ENCODE measurements at regions not wholly inside any gene's neighbourhood (a gene's known extent, or its start where the extent isn't known, plus 50 kb on each side); places are given as distances from the start of the nearest gene placed in this dataset.

DNA sequence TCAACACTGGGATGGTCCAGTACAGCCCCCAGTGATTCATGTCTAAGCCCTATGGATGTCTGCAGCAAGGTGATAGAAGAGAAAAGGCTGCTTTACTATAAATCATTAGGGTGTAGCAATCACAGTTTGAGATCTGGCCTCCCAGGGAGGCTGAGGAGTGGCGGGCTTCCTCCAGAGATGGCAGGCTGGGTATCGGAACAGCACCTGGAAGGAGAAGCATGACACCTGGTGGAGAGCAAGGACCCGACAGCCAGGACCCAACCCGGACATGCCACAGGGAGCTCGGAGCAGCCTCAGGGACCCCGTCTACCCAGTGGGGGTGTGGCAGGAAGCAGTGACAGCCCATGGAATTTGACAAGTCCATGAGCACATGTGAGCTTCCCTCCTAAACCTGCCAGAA is 114.8 kb upstream of the CD93 start:
- FAIRE-seq = no peak

DNA sequence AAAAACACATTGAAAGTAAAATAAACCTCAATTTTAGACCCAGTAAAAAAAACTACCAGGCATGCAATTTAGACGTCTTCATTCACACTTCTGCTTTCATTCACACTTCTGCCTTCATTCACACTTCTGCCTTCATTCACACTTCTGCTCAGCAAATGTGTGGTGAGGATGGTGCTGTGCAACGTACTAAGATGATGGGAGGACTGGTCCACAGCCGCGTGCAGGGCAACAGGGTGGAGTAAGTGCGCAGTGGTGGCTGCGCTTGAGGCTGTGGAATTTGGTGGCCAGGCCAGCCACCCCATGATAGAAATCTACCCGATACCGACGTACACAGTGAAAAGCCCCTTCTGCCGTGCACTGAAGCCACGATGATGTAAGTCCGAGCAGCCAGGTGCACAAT is 114.3 kb upstream of the CD93 start:
- no peak for FAIRE-seq

DNA sequence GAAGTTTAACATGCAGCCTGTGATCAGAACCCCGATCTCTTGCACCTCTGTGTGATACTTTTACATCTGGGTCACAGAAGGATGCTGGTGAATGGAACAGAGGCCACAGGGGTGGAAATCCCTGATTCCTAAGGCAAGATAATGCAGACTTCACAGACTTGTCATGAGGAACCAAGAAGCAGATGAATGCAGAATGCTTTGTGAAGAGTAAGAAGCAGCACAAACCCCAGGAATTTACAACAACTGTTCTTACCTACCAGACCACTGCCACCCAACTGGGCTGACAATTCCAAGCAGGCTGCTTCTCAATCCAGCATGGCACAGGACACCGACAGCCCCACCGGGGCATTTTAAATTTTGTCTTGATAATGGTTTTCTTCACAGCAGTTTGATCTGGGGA is 113.2 kb upstream of the CD93 start:
- no peak for FAIRE-seq

DNA sequence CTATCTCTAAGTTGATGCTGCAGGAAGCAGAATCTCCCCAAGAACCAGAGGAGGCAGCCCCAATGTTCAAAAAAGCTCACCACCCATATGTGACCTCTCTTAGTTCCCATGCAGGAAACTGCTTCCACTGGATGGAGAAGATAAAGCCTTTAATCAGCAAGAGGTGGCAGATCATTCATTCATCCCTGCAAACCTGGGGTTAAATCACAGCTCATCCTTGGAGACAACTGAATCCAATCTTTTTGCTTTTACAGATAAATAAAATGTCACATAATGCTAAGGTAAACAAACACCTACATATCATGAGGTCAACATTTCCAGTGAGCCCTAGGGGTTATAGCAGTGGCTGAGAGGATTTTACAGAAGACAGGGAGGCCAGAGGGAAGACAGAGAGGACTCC is 112.7 kb upstream of the CD93 start:
- no peak for FAIRE-seq

DNA sequence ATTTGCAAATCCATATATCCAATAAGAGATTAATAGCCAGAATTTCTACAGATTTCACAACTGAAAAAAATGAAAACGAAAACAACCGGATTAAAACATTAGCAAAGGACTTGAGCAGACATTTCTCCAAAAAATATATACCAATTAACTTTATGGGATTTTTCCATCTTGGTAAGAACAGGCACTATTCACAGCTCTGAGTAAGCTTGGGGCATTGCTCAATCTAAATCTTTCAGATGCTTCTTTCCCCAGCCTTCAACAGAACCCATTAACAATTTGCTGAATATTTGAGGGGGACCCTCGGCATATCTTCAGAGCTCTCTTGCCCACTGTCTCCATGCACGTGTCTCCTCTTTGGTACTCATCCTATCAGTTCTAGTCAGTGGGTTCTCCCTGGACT is 111.7 kb upstream of the CD93 start:
- FAIRE-seq = no peak

DNA sequence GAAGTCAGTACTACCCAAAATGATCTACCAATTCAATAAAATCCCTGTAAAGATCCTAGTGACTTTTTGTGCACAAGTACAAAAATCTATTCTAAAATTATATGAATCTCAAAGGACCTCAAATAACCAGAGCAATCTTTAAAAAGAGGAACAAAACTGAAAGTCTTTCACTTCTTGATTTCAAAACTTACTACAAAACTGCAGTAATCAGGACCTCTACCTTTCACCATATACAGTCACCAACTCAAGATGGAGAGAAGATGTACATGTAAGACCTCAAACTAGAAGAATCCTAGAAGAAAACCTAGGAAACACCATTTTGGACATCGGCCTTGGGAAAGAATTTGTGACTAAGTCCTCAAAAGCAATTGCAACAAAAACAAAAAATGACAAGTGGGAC is 109.5 kb upstream of the CD93 start:
- FAIRE-seq = no peak

DNA sequence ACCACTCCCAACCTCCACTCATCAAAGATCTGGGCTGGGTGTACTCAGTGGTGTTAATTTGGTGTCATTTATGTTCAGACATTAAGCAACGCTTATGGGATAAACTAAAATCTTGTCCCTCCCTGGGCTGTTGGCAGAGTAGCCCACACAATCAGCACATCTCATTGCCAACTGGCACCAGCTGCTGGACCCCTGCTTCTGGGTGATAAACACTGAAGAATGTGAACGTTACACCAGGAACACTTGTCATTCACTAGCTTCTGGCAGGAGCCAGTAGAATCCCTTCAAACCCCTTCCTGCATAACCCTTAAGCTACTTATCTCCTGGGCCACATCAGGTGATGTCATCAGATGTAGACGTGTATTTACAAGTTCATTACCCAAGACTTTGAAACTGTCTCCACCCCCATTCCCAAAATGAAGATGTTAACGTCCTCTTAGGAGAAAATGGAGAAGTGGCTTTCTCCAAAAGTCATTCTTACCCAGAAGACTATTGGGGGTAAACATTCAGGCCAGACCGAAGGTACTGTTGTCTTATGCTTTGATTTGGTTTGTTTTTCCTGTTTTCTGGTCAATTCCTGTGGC is 107.8 kb upstream of the CD93 start:
- no peak for FAIRE-seq

DNA sequence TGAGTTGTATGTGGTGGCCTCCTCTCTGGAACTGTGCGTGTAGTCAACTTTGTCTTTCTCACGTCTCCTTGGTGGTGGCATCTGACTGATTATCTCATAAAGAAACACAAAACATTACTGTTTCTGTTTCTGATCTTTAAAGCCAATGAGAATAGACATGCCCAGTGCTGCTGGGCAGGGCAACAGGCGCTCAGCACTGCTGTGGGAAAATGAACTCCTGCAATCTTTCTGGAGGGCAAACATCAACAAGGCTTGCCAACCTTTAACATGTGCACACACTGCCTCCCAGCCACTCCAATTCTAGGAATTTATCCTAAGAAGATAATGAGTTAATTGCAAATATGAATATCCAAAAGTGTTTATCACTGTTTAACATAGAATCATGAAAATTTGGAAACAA is 106.3 kb upstream of the CD93 start:
- FAIRE-seq = no peak

DNA sequence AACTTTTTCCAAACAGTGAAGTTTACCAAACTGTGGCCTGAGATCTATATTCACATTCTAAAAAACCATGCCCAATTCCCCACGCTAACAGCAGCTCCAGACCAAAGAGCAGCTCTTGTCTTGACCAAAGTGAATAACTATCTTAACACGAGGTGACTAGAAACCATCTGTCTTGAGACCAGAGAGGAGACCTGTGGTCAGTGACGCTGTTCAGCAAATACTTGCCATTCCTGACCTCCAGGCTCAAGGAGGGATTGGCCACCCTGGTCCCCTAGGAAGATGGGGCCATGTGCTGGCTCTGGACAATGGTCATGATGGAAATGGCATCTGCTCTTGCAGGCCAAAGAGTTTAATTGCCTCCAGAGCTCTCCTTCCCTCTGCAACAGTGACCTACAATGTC is 104.4 kb upstream of the CD93 start:
- FAIRE-seq = no peak

DNA sequence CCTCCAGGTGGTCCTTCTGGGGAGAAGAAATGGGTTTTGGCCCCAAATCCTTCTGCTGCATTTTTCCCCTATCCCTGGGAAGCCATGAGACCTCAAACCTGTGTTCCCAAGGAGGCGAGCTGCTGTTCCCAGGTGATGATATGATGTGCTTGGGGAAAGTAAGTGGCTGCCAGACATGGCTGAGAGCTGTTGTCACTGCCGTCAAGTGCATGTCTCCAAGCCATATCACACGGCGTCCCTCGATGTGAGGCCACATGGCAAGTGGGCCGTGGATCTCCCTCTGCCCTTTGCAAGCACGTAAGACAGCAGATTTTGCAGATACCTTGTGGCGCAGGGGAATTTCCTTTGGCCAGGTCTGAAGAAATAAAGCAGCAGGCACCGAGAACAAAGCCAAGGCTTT is 103.7 kb upstream of the CD93 start:
- no peak for FAIRE-seq

DNA sequence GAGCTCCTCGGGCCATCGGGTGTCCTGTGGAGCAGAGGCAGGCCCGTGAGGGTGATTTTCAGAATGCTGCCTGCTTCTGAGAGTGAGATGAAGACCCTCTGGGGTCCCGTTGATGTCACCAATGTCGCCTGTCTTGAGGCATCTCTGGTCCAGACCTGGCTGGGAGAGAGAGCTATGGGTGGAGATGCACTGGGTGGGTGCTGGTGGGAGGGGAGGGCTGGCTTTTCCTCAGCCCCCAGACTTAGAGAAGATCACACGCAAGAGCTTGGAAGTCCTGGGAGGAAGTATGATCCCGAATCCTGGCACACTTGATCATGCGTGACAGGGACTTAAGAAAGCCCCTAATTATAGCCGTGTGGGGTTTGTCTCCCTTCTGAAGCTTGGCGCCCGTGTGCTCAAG is 103.2 kb upstream of the CD93 start:
- FAIRE-seq = no peak

DNA sequence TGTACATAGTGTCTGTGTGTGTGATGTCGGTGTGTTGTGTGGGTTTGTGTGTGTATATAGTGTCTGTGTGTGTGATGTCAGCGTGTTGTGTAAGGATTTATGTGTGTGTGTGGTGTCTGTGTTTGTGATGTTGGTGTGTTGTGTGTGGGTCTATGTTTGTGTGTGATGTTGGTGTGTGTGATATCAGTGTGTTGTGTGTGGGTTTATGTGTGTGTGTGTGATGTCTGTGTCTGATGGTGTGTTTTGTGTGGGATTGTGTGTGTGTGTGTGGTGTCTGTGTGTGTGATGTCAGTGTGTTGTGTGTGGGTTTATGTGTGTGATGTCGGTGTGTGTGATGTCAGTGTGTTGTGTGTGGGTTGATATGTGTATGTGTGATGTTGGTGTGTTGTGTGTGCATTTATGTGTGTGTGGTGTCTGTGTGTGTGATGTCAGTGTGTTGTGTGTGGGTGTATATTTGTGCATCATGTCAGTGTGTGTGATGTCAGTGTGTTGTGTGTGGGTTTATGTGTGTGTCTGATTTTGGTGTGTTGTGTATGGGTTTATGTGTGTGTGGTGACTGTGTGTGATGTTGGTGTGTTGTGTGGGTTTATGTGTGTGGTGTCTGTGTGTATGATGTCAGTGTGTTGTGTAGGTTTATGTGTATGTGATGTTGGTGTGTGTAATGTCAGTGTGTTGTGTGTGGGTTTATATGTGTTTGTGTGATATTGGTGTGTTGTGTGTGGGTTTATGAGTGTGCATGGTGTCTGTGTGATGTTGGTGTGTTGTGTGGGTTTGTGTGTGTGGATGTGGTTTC is 102.4 kb upstream of the CD93 start:
- no peak for FAIRE-seq

DNA sequence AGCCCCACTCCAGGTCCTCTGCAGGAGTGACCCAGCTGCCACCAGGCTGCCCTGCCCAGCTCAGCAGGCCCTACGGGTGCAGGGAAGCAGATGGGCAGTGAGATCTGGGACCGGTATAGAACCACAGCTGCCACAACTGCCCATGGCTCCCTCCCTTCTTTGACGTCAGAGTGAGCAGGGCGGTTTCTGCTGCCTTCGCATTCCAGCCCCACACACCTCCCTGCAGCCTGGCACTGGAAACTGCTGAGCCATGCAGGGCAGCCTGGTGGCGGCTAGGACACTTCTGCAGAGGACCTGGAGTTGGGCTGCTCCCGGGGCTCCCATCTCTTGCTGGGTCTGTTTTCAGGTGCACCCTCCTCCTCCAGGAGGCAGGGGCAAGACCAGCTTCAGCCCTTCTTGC is 101.6 kb upstream of the CD93 start:
- FAIRE-seq = no peak

DNA sequence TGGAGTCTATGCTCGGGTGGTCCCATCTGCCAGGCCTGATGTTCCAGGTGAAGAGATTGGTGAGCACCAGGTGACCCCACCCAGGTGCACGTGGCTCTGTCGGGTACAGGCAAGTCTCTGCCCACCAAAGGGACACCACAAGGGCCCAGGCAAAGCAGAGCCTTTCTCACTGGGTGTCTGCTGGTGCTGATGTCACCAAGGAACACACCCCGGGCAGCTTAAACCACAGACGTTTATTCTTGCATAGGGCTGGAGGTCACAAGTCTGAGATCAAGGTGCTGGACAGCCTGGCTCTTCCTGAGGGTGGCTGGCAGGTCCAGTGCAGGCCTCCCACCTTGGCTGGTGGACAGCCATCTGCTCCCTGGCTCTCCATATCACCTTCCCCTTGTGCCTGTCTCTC is 100.7 kb upstream of the CD93 start:
- FAIRE-seq = no peak

DNA sequence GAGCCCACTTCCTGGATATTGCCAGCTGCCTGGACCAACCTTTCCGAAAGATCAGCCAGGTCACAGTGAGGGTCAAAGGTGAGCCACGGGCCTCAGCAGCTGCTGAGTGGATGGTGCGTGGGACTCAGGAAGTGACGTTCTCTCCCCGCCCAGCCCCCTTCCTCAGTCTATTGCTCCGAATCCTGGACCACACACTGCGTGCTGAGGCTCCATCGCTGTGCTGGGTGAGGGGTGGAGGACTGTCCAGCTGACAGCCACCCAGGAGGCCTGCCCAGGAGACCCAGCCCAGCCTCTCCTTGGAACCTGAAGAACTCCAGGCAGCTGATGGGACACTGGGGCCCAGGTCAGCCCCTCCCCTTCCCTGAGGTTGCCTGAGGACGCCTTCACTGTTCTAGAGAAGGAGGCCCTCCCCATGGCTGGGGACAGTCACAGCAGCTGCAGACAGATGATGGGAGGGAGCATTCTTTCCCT is 94.4 kb upstream of the CD93 start:
- FAIRE-seq = no peak

DNA sequence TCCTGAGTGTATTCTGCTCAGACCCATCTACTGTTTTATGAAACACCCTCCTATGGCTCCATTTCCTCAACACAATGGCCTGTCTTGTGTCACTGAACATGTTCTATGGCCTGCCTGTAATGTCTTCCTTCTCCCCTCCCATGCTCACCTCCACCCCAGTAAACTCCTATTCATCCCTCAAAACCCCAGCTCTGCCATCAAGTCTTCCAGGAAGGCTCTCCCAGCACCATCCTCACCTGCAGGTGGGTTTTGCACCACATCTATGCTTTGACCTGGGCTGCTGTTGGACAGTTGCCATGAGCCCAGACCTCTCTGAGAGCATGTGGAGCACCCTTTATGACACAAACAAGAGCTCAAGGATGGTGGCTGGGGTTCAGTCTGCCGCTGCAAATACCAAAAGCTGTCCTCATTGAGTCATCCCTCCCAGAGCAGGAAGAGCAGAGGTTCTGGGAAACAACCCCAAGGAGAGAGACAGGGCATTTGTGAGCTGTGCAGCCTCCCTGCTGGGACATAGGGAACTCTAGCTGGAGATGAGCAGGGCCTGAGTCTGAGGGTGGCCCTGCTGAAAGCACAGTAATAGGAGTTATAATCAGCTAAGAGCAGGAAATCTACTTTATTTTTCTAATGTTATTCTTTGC is 93.8 kb upstream of the CD93 start:
- FAIRE-seq = no peak

DNA sequence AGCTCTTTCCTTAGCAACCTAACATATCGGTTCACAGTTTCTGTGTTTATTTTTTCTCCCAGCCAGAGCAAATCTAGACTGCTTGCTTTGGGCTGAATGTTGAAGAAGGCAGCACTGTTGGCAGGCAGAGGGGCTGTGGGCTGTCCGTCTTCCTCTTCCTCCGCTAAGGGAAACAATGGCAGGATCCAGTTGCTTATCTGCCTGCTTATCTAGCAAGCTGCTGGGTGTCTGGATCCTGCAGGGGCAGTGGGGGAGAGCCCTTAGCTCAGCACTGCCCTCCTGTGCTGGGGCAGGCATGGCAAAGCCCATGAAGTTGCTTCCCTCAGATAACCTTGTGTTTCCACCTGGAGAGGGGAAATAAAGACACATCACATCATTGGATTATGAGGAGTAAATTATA is 92.7 kb upstream of the CD93 start:
- FAIRE-seq = no peak

DNA sequence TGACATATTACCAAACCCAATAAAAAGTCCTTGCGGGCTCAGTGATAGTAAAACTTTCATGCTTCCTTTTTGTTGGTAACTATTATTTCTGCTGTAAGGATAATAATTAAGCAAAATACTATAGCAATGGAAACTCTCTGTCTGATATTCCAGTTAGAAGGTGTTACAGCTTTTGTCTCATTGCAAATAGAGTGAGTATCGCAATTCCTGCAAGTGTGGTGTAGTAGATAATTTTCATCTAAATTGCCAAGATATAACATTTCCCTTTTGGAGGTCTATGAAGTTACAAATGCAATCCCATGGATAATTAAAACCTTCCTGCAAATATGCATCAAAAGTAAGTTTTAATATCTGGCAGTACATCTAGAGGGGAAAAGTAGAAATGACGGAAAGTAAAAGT is 88.7 kb upstream of the CD93 start:
- FAIRE-seq = no peak

DNA sequence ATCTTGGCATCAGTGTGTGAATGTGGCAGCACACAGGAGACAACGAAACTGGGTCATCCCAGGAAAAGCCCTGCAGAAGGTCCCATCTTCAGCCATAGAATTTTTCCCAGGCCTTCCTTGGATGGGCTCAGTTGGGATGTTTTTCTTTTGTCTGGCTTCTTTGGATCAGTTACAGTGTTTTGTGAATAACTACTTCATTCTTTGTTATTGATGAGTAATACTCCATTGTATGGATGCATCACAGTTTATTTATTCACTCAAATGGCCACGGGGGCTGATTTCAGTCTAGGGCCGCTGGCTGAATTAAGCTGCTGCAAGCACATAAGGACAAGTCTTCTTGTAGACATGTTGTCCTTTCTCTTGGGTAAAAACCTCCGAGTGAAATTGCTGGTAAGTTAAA is 81.3 kb upstream of the CD93 start:
- FAIRE-seq = no peak

DNA sequence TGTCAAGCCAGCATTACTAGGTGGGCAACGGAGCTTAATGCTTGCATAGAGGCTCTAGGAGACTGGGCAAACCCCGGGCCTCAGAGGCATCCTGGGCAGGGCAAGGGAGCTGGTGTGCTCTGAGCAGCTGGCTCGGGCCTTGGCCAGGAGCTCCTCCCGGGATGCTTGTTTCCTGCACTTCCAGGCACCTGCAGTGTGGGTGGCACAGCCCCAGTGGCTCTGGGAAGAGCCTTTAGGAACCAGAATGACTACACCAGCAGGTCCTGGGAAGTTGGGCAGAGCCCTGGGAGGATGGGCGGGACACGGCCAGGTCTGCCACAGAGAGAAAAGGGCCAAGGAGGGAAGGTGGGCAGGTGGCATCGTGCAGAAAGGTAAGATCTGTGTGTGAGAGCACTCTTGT is 80.4 kb upstream of the CD93 start:
- no peak for FAIRE-seq

DNA sequence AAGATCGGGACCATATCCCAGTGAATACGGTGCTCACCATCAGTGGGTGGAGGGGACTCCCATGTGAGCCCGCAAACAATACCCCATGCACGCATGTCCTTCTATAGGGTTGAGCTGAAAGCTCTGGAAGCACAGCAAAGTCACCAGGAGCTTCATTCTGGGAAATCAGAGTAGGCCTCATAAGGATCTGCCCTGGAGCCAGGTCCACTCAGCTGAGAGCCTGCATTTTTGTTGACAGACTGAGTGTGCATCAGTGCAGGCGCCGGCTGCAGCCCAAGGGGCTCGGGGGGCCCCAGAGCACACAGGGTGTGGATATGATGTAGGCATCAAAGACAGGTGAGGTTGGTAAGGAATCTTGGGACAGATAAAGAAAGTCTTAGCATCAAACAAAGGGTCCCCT is 79.8 kb upstream of the CD93 start:
- no peak for FAIRE-seq

DNA sequence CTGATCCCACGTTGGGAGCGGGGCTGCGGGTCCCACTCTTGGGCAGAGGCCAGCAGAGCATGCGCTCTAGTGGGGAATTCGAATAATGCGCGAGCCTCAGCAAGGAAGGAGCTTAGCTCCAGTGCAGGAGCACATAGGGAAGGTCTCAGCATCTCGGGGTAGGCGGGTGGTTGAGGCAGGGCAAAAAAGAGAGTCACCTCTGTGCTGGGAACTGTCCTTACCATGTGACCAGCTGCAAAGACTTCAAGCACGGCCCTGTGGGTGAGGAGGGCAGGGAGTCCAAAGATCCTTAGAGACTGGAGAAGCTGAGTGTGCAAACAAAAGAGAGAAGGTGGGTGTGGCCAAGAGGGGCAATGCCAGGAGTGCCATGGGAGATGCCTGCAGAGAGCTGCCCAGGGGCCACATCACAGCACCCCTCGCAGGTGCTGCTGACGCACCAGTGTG is 79.2 kb upstream of the CD93 start:
- FAIRE-seq = no peak

DNA sequence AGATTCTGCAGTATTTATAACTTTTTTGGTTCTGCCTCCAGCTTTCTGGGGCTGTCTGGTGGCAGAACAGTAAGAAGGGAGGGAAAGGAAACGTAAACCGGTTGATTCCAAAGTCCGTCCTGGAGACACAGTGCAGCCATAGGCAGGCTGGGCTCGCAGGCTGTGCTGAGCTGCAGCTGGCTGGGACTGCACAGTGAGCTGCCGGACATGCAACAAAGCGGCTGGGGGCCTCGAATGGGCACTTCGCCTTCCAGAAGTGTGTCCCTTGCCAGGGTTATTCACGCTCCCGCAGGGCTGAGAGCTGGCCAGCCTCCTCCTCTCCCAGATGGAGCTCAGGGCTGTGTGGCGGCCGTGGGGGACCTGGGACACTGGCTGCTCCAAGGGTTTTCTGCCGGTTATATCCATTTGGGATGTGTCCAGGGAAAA is 78.1 kb upstream of the CD93 start:
- FAIRE-seq = no peak

DNA sequence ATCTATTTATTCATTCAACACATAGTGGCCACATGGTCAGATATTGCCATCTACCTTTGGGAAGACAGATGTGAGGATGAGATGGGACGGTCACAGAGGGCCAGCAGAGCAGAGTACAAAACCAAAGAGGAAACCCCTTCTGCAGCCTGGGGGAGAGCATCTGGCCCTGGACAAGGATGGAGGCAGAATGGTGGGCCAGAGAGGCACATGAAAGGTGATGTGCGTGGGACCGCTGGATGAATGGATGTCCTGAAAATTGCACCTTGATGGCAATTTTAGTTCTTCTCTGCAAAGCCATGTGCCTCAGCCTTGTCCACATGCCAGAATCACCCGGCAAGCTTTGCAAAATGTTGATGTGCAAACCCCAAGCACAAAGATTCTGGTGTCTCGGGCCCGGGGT is 77.4 kb upstream of the CD93 start:
- FAIRE-seq = no peak
